ENCODE measurements at regions not wholly inside any gene's neighbourhood (a gene's known extent, or its start where the extent isn't known, plus 50 kb on each side); places are given as distances from the start of the nearest gene placed in this dataset.
"Not testable (repeated sequence)": the region's sequence is repeated elsewhere in the genome, so short reads cannot be mapped to it uniquely, and the experiment has no call there.

DNA sequence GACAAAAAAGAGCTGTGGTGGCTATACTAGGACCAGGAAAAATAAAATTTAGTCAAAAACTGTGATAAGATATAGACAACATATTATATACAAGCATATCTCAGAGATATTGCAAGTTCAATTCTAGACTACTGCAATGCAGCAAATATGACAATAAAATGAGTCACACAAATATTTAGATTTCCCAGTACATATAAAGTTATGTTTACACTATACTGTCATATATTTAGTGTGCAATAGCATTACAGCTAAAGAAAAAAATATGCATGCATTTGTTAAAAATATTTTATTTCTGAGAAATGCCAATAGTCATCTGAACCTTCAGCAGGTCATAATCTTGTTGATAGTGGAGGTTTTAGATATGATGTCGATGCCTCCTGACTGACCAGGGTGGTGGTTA, 72.1 kb downstream of the AKR1C4 start:
- no peak for DNase-seq (ENCODE audit: low read depth in 2 of 2)

DNA sequence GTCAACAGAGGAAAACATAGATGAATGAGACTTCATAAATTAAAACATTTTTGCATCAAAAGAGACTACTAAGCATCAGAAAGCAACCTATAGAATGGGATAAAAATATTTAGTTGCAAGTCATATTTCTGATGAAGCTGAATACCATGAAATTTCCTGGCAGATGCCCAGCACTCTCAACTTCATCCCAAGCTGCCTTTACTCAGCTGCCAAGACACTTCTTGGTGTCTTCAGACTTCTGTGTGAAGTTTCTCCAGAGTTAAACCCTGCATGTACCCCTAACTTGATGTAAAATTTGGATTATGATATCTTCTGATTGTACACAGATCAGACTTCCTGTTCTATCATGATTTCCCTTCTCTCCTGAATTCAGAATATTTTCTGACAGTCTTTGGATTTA, 73.2 kb downstream of the AKR1C4 start:
- no peak for DNase-seq (ENCODE audit: low read depth in 2 of 2)

DNA sequence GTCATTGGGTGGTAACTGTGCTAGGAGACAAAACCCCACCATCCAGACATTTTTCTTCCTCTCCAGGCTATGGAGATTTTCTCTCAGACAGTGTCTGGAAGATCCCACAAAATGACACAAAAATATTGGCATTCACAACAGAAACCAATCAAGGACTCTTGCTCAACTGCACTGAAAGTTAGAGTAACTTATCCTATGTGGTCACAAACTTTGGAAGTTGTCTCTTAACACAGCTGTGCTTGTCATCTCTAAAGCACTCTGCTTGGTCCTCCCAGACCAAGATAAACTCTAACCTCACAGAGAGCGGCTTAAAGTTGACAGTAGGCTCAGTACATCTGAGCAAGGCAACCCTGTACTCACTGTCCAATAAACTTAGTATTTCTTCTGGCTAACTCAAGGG, 74.9 kb downstream of the AKR1C4 start:
- no peak for DNase-seq (ENCODE audit: low read depth in 2 of 2)

DNA sequence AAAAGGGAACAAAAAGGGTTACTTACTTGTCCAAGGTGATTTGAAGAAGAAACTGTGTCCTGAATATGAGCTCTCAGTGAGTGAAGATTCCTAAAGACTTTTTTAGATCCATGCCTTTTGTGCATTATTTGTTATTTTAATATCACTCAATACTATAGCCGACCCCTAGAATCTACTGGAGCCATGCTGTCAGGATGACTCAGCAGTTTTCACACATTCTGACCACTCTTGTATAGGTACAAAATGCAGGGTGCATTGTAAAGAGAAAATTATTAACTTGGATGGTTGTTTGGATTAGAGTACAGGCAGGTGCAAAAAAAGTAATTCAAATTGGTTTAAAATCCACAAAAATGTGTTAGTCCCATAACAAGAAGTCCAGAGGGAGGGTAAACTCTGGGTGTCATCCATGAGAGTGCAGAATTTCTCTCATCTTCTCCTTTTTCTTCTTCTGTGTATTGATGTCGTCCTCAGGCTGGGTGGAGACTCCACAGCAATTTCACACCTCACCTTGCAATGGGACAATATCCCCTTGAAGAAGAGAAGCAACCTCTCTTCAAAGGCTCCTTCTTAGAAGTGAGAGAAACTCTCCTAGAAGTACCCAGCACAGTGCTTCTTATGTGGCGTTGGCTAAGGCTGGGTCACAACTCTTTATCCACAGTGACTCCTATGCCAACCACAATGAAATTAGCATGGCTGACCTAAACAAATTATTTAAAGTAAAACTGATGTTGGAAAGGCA, 75.6 kb downstream of the AKR1C4 start:
- DNase-seq (ENCODE audit: low read depth in 2 of 2), result no peak

DNA sequence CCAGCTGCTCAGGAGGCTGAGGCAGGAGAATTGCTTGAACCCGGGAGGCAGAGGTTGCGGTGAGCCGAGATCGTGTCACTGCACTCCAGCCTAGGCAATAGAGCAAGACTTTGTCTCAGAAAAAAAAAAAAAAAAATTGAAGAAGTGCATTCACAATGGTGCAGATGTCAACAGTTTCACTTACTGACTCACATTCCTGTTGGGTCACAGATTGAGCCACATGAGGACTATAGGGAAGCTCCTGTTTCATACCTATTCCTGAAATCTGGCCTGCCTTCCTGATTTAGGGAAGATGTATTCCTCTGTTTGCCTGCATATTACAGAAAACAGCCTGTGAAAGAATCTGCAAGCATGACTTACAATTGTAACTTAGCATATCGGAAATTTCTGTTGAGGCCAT, 78.2 kb downstream of the AKR1C4 start:
- no peak for DNase-seq (ENCODE audit: low read depth in 2 of 2)

DNA sequence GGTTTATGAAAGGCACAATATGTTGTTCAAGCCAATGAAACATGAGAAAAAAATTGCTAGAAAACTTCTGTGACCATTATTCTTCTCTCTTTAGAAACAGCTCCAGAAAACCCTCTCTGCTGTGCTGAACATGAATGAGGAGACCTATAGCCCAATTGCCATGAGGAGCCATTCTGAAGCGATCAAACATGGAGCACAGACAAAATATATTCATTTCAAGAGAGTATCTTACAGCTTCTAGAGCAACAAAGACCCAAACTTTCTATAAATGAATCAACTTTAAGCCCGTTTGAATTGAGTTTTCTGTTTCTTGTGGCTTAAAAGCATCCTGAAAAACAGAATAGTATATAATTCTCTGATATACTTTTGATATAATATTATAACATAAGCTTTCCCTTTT, 83.4 kb upstream of the UCN3 start:
- no peak for DNase-seq (ENCODE audit: low read depth in 2 of 2)

DNA sequence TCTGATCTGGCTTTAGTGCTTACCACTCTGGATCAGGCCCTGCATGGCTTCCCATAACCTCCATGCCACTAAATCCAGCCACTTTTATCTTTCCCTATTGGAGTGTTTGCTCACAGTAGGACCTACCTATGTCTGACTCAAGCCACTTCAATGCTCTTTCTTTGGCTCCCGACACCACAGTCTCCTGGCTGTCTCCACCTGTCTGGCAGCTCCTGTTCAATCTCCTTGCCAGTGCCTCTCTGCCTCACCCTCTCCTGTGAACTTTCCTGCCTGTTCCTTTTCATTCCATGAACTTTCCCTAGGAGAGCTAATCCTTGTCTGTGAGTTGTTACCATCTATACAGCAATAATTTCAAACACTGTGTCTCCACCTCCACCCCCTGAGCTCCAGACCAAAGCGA, 82.6 kb upstream of the UCN3 start:
- no peak for DNase-seq (ENCODE audit: low read depth in 2 of 2)

DNA sequence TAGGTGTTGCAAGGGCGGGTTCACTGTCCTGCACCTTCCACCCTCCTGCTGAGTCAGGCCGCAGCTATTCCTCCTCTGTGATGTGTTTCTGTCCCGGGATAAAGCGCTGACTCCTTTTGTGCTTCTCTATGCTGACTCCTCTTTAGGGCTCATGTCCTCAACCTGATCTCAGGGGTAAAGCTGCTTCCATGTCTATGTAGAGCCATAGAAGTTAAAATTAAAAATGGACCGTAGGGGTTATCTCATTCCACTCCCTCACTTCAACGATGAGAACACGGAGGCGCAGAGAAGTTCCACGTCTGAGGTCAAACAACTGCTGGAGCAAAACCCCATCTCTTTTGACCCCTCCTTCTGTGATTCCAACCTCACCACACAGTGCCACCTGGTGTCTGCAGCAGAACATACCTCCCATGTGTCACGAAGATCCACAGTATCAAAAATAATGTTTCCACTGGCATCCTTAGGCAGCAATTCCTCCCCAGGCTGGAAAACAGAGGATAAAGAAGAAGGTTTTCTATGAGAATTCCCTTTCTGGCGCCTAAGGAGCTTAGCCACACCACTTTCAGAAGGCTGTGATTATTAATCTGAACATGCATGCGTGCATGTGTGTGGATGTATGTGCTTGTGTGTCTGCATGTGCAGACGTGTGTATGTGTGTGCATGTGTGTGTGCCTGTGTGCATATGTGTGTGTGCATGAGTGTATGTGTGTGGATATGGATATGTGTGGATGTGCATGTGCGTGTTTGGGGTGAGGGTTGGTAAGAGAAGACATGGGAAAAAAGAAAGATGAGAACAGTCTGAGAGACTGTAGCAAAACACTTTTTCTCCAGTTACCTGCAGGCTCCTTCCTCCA, 81.2 kb upstream of the UCN3 start:
- no peak for DNase-seq (ENCODE audit: low read depth in 2 of 2)

DNA sequence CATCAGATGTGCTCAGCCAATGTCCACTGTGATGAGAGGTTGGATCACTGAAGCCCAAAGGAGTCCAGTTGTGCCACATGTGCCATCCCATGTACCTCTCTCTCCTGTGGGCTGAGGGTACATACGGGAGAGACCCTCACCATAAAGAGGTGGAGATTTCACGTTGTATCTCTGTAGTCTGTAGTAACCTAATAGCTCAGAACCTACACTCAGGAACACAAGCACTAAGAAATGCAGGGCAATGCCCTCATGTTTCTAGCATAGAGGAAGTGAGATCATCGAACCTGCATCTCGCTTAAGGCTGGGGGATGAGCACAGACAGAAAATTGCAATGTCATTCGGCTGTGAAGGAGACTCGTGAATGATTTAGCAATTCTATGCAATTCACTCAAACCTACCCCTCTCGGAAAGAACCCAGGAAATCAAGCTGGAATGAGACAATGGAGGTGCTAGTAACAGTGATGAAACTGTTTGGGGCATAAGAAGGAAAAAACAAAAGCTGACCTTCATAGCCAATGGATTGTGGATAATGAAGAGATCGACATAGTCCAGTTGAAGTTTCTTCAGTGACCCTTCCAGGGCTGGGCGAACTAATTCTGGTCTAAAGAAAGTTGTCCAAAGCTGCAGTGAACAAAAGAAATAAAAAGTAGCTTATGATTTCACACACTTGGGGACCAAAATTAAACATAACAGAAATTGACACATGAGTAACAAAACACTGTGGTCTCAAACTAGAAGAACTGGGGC, 80.3 kb upstream of the UCN3 start:
- peak in 1 of 2 experiments; percentile 35 for DNase-seq (ENCODE audit: low read depth in 2 of 2)

DNA sequence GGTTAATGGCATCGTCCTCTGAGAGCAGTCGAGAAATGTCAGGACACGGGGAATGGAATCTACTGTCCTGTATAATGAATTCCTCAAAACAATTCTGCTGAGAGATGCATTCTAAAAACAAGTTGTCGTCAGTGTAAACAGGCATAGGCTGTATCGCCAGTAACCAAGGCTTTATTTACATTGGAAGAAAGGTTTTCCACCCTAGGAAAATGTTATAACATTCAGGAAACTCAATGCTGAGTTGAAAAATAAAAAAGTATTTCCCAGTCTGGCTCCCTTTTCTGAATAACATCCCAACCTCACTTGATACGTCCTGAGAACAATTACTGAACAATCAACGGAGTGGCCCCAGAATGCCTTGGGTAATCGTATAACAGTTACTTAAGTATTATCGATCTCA, 79.6 kb upstream of the UCN3 start:
- DNase-seq (ENCODE audit: low read depth in 2 of 2), result no peak

DNA sequence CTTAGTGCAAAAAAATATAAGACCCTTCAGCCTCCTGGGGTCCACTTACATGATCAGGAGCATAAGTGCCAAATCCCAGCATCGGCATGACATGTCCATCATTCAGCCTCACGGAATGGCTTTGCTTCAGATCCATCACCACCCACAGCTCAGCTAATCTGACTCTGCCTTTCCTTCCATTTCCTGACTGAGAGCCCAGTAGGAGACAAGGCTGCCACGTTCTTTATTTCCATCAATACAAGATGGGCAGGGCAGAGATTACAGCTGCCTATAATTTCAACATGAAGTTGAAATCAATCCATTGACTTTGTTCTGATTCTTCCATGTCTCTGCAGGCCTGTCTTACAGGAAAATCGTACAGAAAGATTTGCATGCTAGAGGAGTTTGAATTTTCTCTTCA, 76.4 kb upstream of the UCN3 start:
- no peak for DNase-seq (ENCODE audit: low read depth in 2 of 2)

DNA sequence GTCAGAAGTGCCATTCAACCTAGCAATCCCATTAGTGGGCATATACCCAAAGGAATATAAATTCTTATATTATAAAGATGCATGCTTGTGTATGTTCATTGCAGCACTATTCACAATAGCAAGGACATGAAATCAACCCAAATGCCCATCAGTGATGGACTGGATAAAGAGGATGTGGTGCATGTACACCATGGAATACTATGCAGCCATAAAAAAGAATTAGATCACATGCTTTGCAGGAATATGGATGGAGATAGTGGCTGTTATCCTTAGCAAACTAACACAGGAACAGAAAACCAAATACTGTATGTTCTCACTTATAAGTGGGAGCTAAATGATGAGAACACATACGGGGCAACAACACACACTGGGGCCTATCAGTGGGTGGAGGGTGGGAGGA, 75.5 kb upstream of the UCN3 start:
- DNase-seq (ENCODE audit: low read depth in 2 of 2), result not testable (repeated sequence)

DNA sequence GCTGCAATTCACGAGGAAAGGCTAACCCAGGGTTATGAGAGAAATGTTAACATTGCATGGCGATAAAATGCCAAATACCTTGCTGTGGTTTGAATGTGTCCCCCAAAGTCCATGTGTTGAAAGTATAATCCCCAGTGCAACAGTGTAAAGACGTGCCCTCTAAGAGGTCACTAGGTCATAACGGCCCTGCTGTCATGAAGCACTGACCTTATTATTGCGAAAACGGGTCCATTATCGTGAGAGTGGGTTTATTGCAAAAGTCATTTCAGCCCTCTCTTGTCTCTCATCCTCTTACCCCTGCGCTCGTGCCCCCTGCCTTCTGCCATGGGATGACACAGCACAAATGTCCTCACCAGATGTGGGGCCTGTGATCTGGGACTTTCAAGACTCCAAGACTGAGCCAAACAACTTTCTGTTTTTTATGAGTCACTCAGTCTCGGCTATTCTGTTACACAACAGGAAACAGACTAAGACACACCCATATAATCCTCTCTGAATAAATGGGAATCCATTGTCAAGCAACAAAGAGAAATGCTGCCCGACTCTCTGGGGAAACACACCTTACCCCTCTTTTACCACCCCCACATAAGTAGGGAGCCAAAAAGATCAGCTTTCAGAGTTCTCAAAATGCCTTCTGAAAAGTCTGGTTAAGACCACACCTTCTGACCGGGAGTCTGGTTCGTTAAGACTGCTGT, 73.1 kb upstream of the UCN3 start:
- peak; percentile 66 to 70 for DNase-seq (ENCODE audit: low read depth in 2 of 2)

DNA sequence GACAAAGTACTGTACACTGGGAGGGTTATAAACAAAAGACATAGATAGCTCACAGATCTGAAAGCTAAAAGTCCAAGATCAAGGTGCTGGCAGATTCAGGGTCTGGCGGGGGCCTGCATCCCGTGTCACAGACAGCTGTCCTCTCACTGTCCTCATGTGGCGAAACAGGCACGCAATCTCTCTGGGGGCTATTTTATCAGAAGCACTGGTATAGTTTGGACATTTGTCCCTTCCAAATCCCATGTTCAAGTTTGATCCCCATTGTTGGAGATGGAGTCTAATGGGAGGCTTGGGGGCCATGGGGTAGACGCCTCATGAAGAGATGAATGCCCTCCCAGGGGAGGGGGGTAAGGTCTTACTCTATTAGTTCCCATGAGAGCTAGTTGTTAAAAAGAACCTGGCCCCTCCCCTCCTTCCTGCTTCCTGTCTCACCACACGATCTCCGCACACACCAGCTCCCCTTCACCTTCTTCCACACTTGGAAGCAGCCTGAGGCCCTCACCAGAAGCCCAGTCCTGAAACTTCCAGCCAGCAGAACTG, 72.5 kb upstream of the UCN3 start:
- DNase-seq (ENCODE audit: low read depth in 2 of 2), result no peak

DNA sequence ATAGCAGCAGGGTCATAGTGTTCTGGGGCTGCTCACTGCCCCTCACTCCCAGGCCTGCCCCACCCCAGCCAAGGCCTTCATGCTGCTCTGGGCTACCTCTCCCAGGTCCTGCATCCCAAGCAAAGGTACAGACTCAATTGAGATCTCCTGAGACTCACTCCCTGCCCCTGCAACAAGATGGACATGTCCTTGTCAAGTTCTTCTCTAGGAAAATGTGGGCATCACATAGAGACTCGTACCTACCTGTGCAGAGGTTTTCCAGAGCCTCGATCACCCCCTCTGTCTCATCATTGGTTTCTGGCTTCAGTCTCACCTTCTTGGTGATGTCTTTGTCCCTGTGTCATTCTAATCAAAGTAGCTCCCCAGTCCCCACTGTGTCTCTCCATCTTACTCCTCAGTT, 71.8 kb upstream of the UCN3 start:
- DNase-seq (ENCODE audit: low read depth in 2 of 2), result not testable (repeated sequence)

DNA sequence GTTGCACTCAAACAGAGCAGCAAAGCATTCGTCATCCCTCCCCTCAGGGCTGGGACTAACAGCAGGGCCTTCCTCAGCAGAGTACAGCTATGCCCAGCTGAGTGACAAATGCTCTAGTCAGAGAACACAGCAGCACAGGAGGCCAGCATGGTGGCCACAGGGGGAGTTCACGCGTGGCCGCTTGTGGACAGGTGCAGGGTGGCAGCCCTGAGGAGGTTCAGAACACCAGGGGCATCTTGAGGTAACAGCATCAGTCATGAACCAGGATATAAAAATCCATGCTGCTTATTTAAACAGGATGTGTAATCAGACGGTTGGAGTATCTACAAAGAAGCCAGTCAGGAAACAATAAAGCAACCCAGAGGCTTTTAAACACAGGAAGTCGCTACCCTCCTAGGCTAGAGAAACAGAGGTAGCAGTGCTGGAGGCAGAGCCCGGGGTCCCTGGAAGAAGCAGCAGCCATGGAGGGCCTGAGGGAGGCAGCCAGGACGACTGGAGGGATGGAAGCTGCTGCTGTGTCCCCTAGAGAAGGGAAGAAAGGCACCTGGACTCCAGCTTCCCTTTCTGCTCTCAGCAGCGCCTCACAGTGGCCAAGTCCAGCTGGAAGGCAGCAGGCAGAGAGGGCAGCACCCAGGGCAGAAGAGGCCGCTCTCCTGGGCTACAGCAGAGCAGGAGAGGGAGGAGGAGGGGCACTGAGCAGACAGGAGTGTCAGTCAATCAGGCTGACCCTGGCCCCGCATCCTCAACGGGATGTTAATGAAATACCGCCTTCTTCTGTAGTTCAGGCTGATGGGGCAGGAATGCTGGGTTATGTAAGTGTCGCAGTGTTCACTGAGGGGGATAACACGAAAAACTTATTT, 70.8 kb upstream of the UCN3 start:
- DNase-seq (ENCODE audit: low read depth in 2 of 2), result no peak

DNA sequence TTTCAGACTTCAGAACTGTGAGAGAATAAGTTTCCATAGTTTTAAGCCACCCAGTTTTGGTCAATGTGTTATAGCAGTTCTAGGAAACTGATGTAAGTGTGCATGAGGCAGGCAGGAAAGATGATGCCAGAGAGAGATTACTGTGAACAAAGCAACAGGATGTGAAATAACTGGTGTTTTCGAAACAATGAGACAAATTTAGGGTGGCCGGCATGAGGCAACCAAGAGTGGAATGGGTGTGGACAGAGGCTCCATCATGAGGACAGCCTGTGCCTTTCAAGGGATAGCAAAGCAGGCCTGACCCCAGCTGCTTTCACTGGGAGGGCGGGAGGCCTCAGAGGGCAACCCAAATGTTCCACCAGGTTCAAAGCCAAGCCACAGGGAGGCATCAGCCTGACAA, 67.3 kb upstream of the UCN3 start:
- no peak for DNase-seq (ENCODE audit: low read depth in 2 of 2)

DNA sequence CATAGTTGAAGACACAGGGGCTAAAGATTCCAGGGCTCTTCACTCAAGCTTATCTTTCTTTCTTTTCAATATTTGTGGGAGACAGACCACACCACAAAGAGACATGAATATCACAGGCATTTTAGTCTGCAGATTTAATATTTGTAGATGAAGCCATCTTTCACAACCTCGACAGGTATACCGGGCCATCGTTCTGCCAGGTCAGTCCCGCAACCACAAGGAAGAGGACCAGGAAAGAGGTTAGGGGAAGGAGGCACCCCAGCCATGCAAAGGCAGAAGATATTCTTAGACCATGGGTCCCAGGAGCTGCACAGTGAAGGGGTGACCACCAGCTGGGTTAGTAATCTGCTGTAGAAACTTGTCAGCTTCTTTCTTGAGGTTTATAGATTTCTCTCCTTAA, 66.8 kb upstream of the UCN3 start:
- DNase-seq (ENCODE audit: low read depth in 2 of 2), result no peak

DNA sequence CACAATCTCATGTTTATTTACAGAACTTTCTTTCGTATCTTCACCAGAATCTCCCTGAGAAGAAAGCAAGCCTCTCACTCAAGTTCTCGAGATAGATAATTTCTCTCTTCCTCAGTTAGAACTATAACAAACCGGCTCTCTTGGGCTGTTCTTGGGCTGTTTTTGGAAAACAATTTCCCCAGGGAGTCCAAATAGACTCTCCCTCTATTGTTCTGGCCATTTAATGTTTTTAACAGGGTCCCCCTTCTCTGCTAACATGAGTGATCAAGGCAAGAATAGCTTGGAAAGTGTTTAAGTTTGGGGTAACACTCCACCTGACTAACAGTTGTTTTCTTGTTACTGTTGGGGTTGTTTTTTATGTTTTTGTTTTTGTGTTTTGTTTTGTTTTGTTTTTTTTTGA, 64.8 kb upstream of the UCN3 start:
- DNase-seq (ENCODE audit: low read depth in 2 of 2), result no peak

DNA sequence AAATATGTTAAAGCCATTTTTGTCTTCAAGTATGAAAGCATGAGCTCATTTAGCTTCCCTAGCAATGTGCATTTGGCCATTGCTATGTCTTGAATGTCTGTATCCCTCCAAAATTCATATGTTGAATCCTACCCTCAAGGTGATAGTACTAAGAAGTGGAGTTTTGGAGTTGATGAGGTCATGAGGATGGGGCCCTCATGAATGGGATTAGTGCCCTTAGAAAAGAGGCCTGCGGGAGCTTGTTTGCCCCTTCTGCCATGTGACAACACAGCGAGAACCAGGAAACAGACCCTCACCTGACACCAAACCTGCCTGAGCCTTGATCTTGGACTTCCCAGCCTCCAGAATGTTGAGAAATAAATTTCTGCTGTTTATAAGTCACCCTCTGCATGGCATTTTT, 61.3 kb upstream of the UCN3 start:
- no peak for DNase-seq (ENCODE audit: low read depth in 2 of 2)

DNA sequence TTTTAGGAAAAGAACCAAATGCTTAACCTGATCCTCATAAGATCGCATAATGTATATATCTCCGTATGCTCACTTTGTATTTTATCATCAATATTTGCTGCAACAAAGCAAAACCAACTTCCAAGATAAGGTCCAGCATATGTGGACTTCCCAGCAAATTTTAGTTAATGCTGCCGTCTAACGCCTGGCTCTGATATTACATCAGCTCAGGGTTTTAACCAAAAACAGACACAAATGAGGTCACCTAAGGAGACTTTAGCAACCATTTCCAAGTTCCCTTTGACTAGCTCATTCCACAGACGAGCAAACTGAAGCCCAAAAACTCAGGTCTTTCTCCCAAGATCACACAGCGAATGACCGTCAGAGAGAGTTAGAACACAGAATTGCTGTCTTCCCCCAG, 59.4 kb upstream of the UCN3 start:
- peak; percentile 54 to 61 for DNase-seq (ENCODE audit: low read depth in 2 of 2)

Measured in fibroblast of skin of left quadriceps (primary cell).